HG03439 (cell line): ENCODE measurements at regions not wholly inside any gene's neighbourhood (a gene's known extent, or its start where the extent isn't known, plus 50 kb on each side); places are given as distances from the start of the nearest gene placed in this dataset.
"Not testable (repeated sequence)": the region's sequence is repeated elsewhere in the genome, so short reads cannot be mapped to it uniquely, and the experiment has no call there.

Experiments used
- ATAC-seq: cut with Tn5 transposase; IDR thresholded peaks from one replicate; pipeline ENCODE4 v1.9.1; 2021; ENCODE audit warnings: mild to moderate bottlenecking, moderate library complexity; ENCODE audit not compliant: unreplicated experiment

- ATAC-seq = no peak
Observed at GRCh38 chr5:159680095-159680494, 236.2 kb upstream of the ADRA1B start.

- no peak for ATAC-seq
Observed at GRCh38 chr5:159681661-159682060, 234.6 kb upstream of the ADRA1B start.

GRCh38 chr5:159682623-159683022, 233.7 kb upstream of the ADRA1B start:
- no peak for ATAC-seq

- ATAC-seq = not testable (repeated sequence)
Observed at GRCh38 chr5:159687892-159688291, 228.4 kb upstream of the ADRA1B start.

- no peak for ATAC-seq
Observed at GRCh38 chr5:159695741-159696294, 220.5 kb upstream of the ADRA1B start.

- ATAC-seq = no peak
Observed at GRCh38 chr5:159697530-159697929, 218.8 kb upstream of the ADRA1B start.

GRCh38 chr5:159698322-159698721, 218.0 kb upstream of the ADRA1B start:
- ATAC-seq = no peak

GRCh38 chr5:159700016-159700415, 216.3 kb upstream of the ADRA1B start:
- ATAC-seq = no peak

- ATAC-seq = no peak
Observed at GRCh38 chr5:159702301-159702700, 214.0 kb upstream of the ADRA1B start.

- no peak for ATAC-seq
Observed at GRCh38 chr5:159702826-159703225, 213.5 kb upstream of the ADRA1B start.

GRCh38 chr5:159704160-159704559, 212.1 kb upstream of the ADRA1B start:
- ATAC-seq = no peak

- no peak for ATAC-seq
Observed at GRCh38 chr5:159705948-159706347, 210.3 kb upstream of the ADRA1B start.

- ATAC-seq = no peak
Observed at GRCh38 chr5:159708090-159708489, 208.2 kb upstream of the ADRA1B start.

GRCh38 chr5:159712672-159713071, 203.6 kb upstream of the ADRA1B start:
- no peak for ATAC-seq

- no peak for ATAC-seq
Observed at GRCh38 chr5:159713254-159713653, 203.0 kb upstream of the ADRA1B start.

GRCh38 chr5:159713773-159714172, 202.5 kb upstream of the ADRA1B start:
- ATAC-seq = no peak

- no peak for ATAC-seq
Observed at GRCh38 chr5:159725475-159725874, 190.8 kb upstream of the ADRA1B start.

GRCh38 chr5:159727167-159727566, 189.1 kb upstream of the ADRA1B start:
- ATAC-seq = no peak

- no peak for ATAC-seq
Observed at GRCh38 chr5:159730285-159730684, 186.0 kb upstream of the ADRA1B start.

GRCh38 chr5:159732220-159732619, 184.1 kb upstream of the ADRA1B start:
- no peak for ATAC-seq

- ATAC-seq = no peak
Observed at GRCh38 chr5:159734366-159734765, 181.9 kb upstream of the ADRA1B start.

- no peak for ATAC-seq
Observed at GRCh38 chr5:159735036-159735435, 181.2 kb upstream of the ADRA1B start.
